HG03097 (cell line): ENCODE measurements at regions not wholly inside any gene's neighbourhood (a gene's known extent, or its start where the extent isn't known, plus 50 kb on each side); places are given as distances from the start of the nearest gene placed in this dataset.
"Not testable (repeated sequence)": the region's sequence is repeated elsewhere in the genome, so short reads cannot be mapped to it uniquely, and the experiment has no call there.

Source experiments
- ATAC-seq: cut with Tn5 transposase; IDR thresholded peaks from one replicate; pipeline ENCODE4 v1.9.1; 2021; ENCODE audit not compliant: unreplicated experiment, low FRiP score

DNA sequence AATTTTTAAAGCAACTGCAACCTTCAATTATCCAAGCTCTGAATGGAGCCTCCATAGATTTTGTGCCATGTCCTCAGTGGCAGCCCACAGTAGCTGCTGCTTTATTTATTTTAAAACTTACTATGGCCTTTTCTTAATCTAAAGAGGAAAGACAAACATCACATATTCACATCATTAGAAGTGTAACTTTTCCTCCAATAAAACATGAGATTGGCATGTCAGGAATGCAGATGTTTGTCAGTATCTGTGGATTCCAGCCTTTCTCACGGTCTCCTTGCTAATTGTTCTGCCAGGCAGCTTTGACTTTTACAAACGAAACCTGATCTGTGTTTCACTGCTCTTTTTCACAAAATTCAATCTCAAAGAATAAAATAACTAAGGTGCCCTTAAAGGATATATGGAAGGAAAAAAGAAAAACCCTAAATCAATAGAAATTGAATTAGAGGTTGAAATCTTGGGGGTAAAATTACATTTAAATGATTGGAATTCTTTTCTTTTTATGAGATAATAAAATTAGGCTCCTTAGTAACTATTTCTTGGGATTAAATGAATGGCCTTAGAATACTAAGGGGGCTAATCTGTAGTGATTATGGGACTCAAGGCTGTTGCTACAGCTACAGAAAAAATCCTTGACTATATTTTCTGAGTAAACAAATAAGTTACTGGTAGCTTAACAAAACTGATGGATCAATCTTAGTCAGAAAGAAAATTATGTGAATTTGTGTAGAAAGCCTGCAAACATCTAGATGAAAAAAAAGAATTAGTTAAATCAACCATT, 151.3 kb downstream of the RTL9 start:
- ATAC-seq, result no peak

DNA sequence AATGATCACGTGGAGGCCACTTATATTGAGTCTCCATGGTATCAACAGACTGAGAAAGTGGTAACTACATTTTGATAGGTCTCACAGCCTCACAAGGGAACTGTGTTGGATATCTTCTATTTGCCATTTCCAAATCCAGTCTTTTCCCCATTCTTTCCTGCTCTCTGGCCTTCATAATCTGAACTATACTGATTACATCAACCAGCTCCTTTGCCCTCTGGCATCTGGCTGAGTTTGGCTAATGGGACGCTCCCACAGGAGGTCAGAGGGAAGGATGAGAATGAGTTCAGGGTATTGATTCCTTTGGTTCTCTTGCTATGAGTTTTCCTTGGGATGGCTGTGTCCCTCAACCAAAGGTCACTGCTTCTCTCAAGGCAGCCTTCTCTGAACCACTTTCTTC, 152.6 kb downstream of the RTL9 start:
- no peak for ATAC-seq

DNA sequence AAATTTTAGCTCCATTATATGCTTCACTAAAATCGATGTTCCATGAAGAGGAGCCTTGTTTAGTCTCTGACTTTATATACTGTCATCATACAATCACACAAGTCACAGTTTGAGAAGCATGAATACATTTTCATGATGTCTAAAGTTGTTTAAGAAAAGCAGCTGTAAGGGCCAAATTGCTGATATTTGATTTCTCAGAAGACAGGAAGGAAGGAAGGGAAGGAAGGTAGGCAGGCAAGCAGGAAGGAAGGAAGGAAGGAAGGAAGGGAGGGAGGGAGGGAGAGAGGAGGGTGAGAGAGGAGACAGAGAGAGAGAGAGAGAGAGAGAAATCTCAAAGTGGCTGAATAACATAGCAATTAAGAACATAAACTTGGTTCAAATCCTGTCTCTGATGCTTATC, 153.7 kb downstream of the RTL9 start:
- no peak for ATAC-seq

DNA sequence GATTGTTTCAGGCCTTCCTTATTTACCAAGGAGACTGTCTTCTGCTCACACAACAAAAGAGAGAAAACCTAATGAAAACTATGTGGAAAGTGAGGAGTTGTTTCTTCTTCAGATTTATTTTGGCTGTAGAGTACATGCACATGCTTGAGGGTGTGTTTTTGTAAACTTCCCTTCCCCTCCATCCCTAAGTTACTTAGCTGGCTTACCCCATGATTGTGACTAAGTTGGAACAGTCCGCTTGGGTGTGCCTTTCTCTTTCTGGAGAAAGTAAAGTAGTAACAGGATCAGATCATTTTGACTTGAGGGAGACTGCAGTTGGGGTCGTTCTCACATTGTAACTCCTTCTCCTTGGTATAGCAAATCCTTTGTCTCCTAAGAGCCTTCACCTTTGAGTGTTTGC, 155.9 kb downstream of the RTL9 start:
- no peak for ATAC-seq

DNA sequence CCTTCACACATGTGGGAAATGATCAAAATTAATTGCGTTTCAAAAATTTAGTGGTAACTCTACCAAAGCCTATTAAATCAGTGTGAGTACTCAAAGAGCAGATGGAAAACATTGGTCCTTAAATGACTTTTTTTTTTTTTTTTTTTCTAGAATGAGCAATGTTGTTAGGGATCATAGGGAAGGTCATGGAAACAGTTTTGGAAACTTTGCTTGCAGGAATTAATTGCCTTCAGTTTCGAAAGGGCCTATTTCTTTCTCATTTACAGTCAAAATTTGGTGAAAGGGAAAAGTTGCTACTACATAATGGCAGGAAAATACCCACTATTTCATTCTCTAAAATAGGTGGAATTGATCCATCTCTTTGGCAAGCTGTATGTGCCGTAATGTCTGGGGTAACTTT, 160.9 kb downstream of the RTL9 start:
- ATAC-seq, result no peak

DNA sequence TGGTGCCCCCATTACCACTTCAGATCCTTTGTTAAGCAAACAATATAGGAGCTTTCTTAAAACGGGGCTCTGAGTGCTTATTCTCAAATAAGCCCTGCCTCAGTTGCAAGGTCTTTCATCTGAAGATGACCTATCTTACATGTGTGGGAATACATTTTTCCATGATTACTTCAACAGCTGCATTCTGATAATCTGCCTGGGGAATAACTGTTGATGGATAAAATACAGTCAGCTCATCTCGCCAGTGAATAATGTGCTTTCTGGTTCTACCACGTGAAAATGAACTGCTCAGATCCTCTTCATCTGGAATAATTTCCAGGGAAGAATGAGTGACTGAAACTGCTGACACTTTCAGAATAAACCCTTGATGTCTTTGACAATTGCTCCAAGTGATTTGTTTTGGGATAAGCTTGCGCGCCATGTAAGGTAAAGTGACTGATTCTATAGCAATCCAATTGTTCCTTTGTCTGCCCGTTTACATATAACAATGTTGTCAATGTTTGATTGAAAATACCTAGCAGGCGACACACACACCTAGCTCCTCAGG, 161.3 kb downstream of the RTL9 start:
- ATAC-seq, result no peak

DNA sequence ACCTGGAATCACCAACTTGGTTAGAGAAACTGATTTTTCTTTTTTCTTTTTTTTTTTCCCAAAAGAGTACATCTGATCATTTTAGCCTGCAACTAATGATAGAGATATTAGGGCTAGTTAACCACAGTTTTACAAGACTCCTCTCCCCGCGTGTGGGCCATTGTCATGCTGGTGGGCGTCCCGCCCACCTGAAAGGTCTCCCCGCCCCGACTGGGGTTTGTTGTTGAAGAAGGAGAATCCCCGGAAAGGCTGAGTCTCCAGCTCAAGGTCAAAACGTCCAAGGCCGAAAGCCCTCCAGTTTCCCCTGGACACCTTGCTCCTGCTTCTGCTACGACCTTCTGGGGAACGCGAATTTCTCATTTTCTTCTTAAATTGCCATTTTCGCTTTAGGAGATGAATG, 162.0 kb downstream of the RTL9 start:
- ATAC-seq, result not testable (repeated sequence)

DNA sequence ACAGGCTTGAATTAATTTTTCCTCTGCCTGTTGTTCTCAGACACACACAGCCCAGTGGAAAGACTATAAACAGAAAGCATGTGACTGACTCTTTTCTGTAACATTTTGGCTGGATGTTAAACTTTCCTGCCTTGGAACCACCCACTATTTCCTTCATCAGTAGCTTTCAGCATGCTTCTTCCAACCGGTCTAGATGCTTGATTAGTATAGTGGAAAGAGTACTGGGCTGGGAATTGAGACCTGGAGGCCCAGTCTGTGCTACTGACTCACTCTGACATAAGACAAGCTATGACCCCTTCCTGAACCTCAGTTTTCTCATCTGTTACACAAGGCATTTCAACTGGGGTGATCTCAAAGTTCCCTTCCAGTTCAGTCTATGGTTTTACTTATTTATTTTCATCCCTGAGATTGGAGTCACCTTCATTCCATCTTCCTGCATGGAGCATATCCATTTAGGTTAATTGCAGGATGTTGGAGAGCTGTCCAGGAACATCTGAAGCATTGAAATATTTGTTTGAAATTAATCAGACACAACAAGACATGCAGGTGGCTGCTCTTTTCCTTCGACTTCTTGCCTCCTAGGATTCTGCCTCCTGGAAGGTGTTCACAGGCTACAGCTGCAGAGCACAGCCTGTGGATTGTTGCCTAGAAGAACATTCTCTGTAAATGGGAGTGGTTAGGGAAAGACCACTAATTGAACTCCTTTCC, 173.4 kb downstream of the RTL9 start:
- ATAC-seq, result no peak

DNA sequence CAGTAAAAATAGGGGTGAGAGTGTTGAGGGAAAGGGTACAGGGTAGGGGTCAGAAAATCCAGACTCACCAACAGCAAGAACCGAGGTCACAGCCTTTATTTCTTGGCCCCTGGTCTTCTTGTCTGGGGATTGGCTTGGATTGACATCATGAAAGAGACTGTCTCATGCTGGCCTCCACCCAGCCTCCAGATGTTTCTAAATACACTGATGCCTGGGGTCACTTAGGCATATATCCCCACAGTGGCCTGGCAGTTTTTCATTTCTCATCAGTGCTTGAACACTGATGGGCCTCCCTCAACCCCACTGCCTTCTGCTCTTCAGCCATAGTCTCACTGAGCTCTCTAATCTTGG, 173.9 kb downstream of the RTL9 start:
- no peak for ATAC-seq

DNA sequence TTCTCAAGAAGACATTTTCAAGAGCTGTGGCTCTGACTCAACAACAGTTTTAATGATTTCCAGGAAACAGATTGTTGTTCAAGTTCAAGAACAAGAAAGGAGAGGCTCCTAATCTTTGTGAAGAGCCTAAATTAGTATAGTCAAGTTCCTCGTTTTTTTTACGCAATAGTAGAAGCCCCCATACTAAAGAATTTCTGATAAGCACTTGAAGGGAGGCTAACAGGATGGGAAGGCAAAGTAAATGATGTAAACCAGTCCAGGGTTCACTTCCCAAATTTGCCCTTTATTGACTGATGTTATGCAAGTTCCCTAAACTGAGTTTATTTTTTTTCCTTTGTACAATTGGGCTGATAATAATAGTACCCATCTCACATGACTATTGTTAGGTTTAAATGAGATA, 178.2 kb downstream of the RTL9 start:
- no peak for ATAC-seq

DNA sequence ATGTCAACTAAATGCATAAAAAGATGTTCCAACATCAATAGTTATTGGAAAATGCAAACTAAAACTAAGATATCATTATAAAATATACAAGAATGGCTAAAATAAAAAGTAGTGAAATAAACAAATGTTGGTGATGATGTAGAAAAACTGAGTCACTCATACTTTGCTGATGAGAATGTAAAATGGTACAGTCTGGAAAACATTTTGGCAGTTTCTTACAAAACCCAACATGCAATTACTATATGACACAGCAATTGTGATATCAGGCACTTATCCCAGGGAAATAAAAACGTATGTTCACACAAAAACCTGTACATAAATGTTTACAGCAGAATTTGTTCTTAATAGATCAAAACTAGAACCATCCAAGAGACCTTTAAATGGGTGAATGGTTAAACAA, 182.6 kb downstream of the RTL9 start:
- no peak for ATAC-seq

DNA sequence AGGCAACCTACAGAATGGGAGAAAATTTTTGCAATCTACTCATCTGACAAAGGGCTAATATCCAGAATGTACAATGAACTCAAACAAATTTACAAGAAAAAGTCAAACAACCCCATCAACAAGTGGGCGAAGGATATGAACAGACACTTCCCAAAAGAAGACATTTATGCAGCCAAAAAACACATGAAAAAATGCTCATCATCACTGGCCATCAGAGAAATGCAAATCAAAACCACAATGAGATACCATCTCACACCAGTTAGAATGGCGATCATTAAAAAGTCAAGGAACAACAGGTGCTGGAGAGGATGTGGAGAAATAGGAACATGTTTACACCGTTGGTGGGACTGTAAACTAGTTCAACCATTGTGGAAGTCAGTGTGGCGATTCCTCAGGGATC, 192.2 kb downstream of the RTL9 start:
- not testable (repeated sequence) for ATAC-seq

DNA sequence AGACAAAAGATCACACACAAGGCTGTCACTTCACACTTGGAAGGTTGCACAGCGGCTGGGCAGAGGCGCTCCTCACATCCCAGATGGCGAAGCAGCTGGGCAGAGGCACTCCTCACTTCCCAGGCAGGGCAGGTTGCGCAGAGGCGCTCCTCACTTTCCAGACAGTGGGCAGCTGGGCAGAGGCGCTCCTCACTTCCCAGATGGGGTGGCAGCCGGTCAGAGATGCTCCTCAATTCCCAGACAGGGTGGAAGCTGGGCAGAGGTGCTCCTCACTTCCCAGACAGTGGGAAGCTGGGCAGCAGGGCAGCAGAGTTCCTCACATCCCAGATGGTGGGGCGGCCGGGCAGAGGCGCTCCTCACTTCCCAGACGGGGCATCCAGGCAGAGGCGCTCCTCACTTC, 199.2 kb downstream of the RTL9 start:
- no peak for ATAC-seq

DNA sequence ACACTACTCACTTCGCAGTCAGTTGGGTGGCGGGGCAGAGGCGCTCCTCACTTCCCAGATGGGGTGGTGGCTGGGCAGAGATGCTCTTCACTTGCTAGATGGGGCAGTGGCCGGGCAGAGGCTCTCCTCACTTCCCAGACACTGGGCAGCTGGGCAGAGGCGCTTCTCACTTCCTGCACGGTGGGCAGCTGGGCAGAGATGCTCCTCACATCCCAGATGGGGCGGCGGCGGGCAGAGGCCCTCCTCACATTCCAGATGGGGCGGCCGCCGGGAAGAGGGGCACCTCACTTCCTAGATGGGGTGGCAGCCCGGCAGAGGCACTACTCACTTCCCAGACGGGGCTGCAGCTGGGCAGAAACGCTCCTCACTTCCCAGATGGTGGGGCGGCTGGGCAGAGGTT, 199.8 kb downstream of the RTL9 start:
- no peak for ATAC-seq

DNA sequence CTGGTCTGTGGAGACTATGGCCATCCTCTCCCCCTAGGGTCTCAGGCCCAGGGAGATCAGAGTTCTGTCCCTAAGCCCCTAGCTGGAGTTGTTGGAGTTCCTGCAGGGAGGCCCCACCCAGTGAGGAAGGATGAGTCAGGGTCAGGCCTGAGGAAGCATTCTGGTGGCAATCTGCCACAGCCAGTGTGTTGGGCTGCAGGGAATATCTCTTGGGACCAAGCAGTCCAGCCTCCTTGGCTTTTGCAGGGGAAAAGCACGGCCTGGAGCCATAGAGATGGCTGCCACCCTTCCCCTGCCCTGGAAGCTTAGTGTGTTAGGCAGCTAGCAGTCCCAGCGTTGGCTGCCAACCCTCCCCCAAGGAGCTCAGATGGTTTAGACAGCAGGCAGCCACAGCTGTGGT, 202.4 kb downstream of the RTL9 start:
- no peak for ATAC-seq

DNA sequence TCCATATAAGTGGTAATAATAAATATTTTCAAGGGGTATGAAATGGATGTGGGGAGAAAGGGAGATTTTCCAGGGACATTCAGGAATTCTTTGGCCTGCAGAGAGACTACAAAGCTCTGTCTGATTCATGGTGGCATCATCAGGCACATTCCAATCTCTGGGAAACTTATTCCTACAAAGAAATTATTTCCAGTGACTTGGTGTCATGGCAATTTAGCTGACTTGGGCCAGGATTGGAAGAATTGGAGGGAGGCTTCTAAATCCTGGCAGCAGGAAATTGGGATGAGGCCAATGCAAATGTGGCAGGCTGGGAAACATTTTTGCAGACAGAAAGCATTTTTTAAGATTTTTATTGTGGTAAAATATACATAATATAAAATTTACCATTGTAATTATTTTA, 204.6 kb downstream of the RTL9 start:
- no peak for ATAC-seq

DNA sequence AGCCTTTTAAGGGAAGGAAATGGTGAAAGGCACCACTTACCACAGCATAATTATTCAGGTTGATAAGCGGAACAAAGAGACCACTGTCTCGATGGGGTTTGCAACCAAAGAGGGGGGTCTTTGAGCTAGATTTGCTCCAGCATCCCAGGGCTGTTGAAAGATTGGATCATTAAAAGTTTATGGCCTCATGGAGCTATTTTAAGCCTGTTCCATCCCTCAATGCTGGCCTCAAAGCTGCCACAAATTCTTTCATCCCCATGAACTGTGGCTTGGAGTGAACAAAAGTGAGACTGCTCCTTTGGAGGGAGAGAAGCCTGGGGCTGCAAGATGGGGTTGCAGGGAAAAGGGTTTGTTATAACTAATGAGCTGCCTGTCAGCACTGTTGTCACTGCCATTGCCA, 209.8 kb downstream of the RTL9 start:
- ATAC-seq, result no peak

DNA sequence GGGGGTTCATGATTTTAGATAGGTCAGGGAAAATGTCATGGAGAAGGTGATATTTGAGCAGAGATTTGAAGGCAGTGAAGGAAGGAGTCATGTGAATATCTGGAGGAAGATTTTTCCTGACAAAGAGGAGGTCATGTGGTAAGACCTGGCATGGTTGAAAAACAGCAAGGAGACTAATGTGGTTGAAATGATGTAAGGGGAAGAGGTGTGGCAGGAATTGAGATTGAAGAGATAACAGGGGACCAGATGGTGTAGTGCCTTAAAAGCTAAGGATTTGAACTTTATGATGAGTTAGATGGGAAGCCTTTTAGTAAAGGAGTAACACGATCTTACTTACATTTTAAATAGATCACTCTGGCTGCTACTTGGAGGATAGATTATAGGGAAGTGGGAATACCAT, 210.9 kb downstream of the RTL9 start:
- no peak for ATAC-seq

DNA sequence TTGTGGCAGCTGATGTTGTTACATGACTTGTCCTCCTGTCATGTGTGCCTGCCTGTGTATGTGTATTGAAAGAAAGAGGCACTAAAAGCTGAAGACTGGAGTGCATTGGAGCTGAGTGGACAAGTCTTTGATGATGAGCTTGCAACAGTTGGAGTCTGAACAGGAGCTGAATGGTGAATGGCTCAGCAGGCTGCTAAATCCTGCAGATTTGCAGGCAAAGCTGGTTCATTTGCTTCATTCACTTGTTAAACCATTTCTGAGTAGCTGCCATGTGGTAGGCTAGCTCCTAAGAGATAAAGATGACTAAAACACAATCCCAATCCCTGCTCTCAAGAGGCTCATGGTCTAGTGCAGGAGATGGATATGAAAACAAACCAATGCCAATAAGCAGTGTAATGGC, 217.3 kb downstream of the CHRDL1 start:
- ATAC-seq, result no peak

DNA sequence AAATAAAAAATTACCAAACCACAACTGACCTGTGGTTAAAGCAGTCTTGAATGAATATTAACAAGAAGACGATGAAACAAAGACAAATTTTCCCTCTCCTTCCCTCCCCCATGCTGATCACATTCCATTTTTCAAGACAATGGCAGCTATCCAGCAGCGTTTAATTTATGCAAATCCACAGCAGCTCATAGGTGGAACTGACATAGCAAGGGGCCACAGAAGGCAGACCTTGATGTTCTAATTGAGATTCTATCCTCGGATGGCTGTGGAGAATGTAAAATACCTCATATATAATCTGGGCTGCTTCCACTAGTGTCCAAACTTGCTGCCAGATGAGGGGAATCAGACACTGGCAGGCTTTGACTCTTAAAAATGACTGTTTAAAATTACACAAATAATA, 211.5 kb downstream of the CHRDL1 start:
- no peak for ATAC-seq

DNA sequence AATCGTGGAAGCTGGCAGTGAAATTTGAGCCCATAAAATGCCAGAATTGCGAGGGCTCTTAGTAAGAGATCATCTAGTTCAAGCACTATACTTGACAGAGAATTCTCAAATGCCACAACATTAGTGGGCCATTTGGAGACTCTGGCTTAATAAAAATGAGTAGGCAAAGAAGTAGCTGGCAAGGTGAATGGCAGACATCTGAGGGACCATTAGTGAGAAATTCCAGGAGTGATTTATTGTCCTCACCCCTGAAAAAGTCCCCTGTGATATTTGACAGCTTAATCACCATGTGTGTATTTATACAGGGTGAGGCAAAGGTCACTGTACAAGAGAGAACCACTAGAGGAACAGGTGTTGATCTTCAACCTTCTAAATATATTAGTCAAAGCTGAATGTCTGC, 207.5 kb downstream of the CHRDL1 start:
- ATAC-seq, result no peak

DNA sequence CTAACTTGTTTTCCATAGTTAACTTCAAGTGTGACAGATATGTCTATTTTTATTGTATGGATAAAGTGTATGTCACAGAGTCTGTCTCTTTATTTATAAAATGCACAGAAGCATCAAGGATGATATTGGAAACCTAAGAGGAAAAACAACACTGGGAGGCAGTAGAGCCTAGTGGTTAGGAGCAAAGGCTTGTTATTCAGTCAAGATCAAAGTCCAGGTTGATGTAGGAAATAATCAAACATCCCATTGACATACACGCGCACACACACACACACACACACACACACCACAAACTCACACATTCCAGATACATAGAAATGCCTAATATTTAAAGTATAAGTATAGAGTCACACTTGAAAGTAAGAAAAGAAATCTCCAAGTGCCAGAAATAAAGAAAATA, 206.8 kb downstream of the CHRDL1 start:
- ATAC-seq, result no peak
